ENCODE measurements at regions not wholly inside any gene's neighbourhood (a gene's known extent, or its start where the extent isn't known, plus 50 kb on each side); places are given as distances from the start of the nearest gene placed in this dataset.
"Not testable (repeated sequence)": the region's sequence is repeated elsewhere in the genome, so short reads cannot be mapped to it uniquely, and the experiment has no call there.

- no peaks in the 10 kb centered on the region for H3K36me3 Mint-ChIP-seq (ENCODE audit: insufficient read depth, unreplicated experiment)
- H3K4me1 ChIP-seq, result no peaks in the 10 kb centered on the region
- no peak overlapping the region for H3K27ac Mint-ChIP-seq (ENCODE audit: unreplicated experiment)
- no peaks in the 10 kb centered on the region for H3K4me1 Mint-ChIP-seq (ENCODE audit: low read depth, unreplicated experiment)
- no peaks in the 10 kb centered on the region for H3K9me3 Mint-ChIP-seq (ENCODE audit: unreplicated experiment)
- no peak overlapping the region for H3K4me3 Mint-ChIP-seq (ENCODE audit: unreplicated experiment)
- ChIA-PET CTCF (interaction anchor here (1.1 kb wide), 1 partner anchor 35 kb away, joined by 3 read pairs; no protein-coding TSS in a partner anchor), POLR2A (no interaction called here)
- TF ChIP-seq CTCF (IDR thresholded peaks at IDR 0.05; ENCODE audit: insufficient read depth in 1 of 2, low read depth in 1 of 2, low read length in 1 of 2, severe bottlenecking in 1 of 2, unreplicated experiment in 1 of 2), result no peak
- no peak overlapping the region for H3K4me3 ChIP-seq (ENCODE audit: low read depth, low read length)
- no peak for DNase-seq
- no peaks in the 10 kb centered on the region for H3K36me3 ChIP-seq (ENCODE audit: control insufficient read depth, insufficient read depth, low read length)
- H3K27me3 Mint-ChIP-seq (ENCODE audit: insufficient read depth, unreplicated experiment), result peaks cover 3% of the 10 kb centered on the region
- no peaks in the 10 kb centered on the region for H3K27me3 ChIP-seq (replicated peaks; ENCODE audit: control insufficient read depth, insufficient read depth, low read length)
- BruUV-seq (replicated peaks), result no TSS peak
- H3K9me3 ChIP-seq, result no peaks in the 10 kb centered on the region
- intact Hi-C loops (cut with micrococcal nuclease; ENCODE audit: unreplicated experiment), result no loop called here
Observed at GRCh38 chr4:1547856-1548826, 136.0 kb downstream of the FAM53A start.

GRCh38 chr4:1547131-1547855 is 136.8 kb downstream of the FAM53A start:
- H3K9me3 ChIP-seq, result no peaks in the 10 kb centered on the region
- Mint-ChIP-seq H3K27me3 (ENCODE audit: insufficient read depth, unreplicated experiment) (peaks cover 3% of the 10 kb centered on the region), H3K9me3 (ENCODE audit: unreplicated experiment) (no peaks in the 10 kb centered on the region), H3K36me3 (ENCODE audit: insufficient read depth, unreplicated experiment) (no peaks in the 10 kb centered on the region), H3K27ac (ENCODE audit: unreplicated experiment) (no peak overlapping the region), H3K4me3 (ENCODE audit: unreplicated experiment) (no peak overlapping the region), H3K4me1 (ENCODE audit: low read depth, unreplicated experiment) (no peaks in the 10 kb centered on the region)
- POLR2A ChIA-PET, result no interaction called here
- no peak for TF ChIP-seq CTCF (IDR thresholded peaks at IDR 0.05; ENCODE audit: insufficient read depth in 1 of 2, low read depth in 1 of 2, low read length in 1 of 2, severe bottlenecking in 1 of 2, unreplicated experiment in 1 of 2)
- DNase-seq, result no peak
- CTCF ChIA-PET, result interaction anchor here (1.1 kb wide), 1 partner anchor 34 kb away, joined by 3 read pairs; no protein-coding TSS in a partner anchor
- H3K4me1 ChIP-seq, result no peaks in the 10 kb centered on the region
- no peaks in the 10 kb centered on the region for H3K27me3 ChIP-seq (replicated peaks; ENCODE audit: control insufficient read depth, insufficient read depth, low read length)
- H3K4me3 ChIP-seq (ENCODE audit: low read depth, low read length), result no peak overlapping the region
- intact Hi-C loops (cut with micrococcal nuclease; ENCODE audit: unreplicated experiment), result no loop called here
- BruUV-seq (replicated peaks), result no TSS peak
- no peaks in the 10 kb centered on the region for H3K36me3 ChIP-seq (ENCODE audit: control insufficient read depth, insufficient read depth, low read length)

- intact Hi-C loops (cut with micrococcal nuclease; ENCODE audit: unreplicated experiment), result no loop called here
- Mint-ChIP-seq H3K4me1 (ENCODE audit: low read depth, unreplicated experiment) (no peaks in the 10 kb centered on the region), H3K36me3 (ENCODE audit: insufficient read depth, unreplicated experiment) (no peaks in the 10 kb centered on the region), H3K9me3 (ENCODE audit: unreplicated experiment) (no peaks in the 10 kb centered on the region), H3K4me3 (ENCODE audit: unreplicated experiment) (no peak overlapping the region), H3K27ac (ENCODE audit: unreplicated experiment) (no peak overlapping the region), H3K27me3 (ENCODE audit: insufficient read depth, unreplicated experiment) (peaks cover 3% of the 10 kb centered on the region)
- ChIA-PET POLR2A (no interaction called here), CTCF (no interaction called here)
- Histone ChIP-seq H3K4me1 (no peaks in the 10 kb centered on the region), H3K4me3 (ENCODE audit: low read depth, low read length) (no peak overlapping the region), H3K27me3 (replicated peaks; ENCODE audit: control insufficient read depth, insufficient read depth, low read length) (no peaks in the 10 kb centered on the region), H3K36me3 (ENCODE audit: control insufficient read depth, insufficient read depth, low read length) (no peaks in the 10 kb centered on the region), H3K9me3 (no peaks in the 10 kb centered on the region)
- no peak for DNase-seq
- no TSS peak for BruUV-seq (replicated peaks)
- no peak for TF ChIP-seq CTCF (IDR thresholded peaks at IDR 0.05; ENCODE audit: insufficient read depth in 1 of 2, low read depth in 1 of 2, low read length in 1 of 2, severe bottlenecking in 1 of 2, unreplicated experiment in 1 of 2)
Observed at GRCh38 chr4:1544861-1545281, 138.6 kb upstream of the NKX1-1 start.

- H3K27ac Mint-ChIP-seq (ENCODE audit: unreplicated experiment); CTCF ChIA-PET; H3K27me3 ChIP-seq (replicated peaks; ENCODE audit: control insufficient read depth, insufficient read depth, low read length); H3K4me1 Mint-ChIP-seq (ENCODE audit: low read depth, unreplicated experiment); H3K9me3 Mint-ChIP-seq (ENCODE audit: unreplicated experiment); DNase-seq; H3K4me1 ChIP-seq; intact Hi-C loops (cut with micrococcal nuclease; ENCODE audit: unreplicated experiment); H3K27me3 Mint-ChIP-seq (ENCODE audit: insufficient read depth, unreplicated experiment); H3K36me3 Mint-ChIP-seq (ENCODE audit: insufficient read depth, unreplicated experiment); H3K36me3 ChIP-seq (ENCODE audit: control insufficient read depth, insufficient read depth, low read length); POLR2A ChIA-PET; H3K4me3 Mint-ChIP-seq (ENCODE audit: unreplicated experiment); H3K4me3 ChIP-seq (ENCODE audit: low read depth, low read length); BruUV-seq (replicated peaks); H3K9me3 ChIP-seq: not testable (repeated sequence)
Observed at GRCh38 chr4:1544435-1544834, 138.2 kb upstream of the NKX1-1 start.

Measured in Caco-2 (cell line).